Endothelial cell of umbilical vein (primary cell): ENCODE measurements at regions not wholly inside any gene's neighbourhood (a gene's known extent, or its start where the extent isn't known, plus 50 kb on each side); places are given as distances from the start of the nearest gene placed in this dataset.

Source experiments
- BruUV-seq: library from RNA; stranded (reverse); fragments of 400-500 nt; replicated peaks from 2 replicates; lab custom pipeline; 2021; lab: Mats Ljungman, UMichigan
- CTCF ChIA-PET: fragments of 300-600, 350-600 bp; sonication (Branson Sonifier 250); formaldehyde crosslinking; loops from one replicate; lab custom pipeline; 2021; ENCODE audit warnings: antibody characterized with exemption, inconsistent platforms; lab: Charles Lee
- POLR2A ChIA-PET: fragments of 300-600, 350-600 bp; sonication (Branson Sonifier 250); formaldehyde crosslinking; loops from one replicate; lab custom pipeline; 2021; ENCODE audit warnings: antibody characterized with exemption, inconsistent platforms; lab: Charles Lee
- DNase-seq: peaks from one replicate; pipeline ENCODE4 v3.0.0-alpha.2; 2011; ENCODE audit warnings: low read depth, low spot score
- FAIRE-seq: peaks from 2 replicates; lab custom pipeline; 2011; peaks lifted over from hg19 to GRCh38; lab: Jason Lieb, UNC
- H2AFZ ChIP-seq: 2 replicates; pipeline ENCODE4 v1.6.0; 2012; ENCODE audit warnings: low read depth, low read length, control low read depth, inconsistent platforms
- H3K27ac ChIP-seq: 2 replicates; pipeline ENCODE4 v1.5.1; 2011; ENCODE audit warnings: low read depth, mild to moderate bottlenecking, control low read depth, low read length, moderate library complexity; ENCODE audit not compliant: insufficient read depth
- H3K27me3 ChIP-seq, 2 experiments: 2 replicates each; pipeline versions ENCODE4 v1.6.0 to v1.6.1; 2011; ENCODE audit warnings: low read length in 2 of 2, mixed read lengths in 1 of 2; ENCODE audit not compliant: control insufficient read depth in 2 of 2, insufficient read depth in 2 of 2
- H3K36me3 ChIP-seq, 2 experiments: 2 replicates in 1 of 2; 3 replicates in 1 of 2; pipeline ENCODE4 v1.5.1; 2011; ENCODE audit warnings: low read length in 2 of 2, mild to moderate bottlenecking in 1 of 2, moderate library complexity in 1 of 2; ENCODE audit not compliant: control insufficient read depth in 2 of 2, insufficient read depth in 2 of 2; ENCODE audit errors: extremely low read depth in 1 of 2
- H3K4me1 ChIP-seq: 3 replicates; pipeline ENCODE4 v1.5.1; 2011; ENCODE audit warnings: mild to moderate bottlenecking, low read length; ENCODE audit not compliant: control insufficient read depth, insufficient read depth; ENCODE audit errors: extremely low read depth
- H3K4me2 ChIP-seq: 2 replicates; pipeline ENCODE4 v1.6.1; 2011; ENCODE audit warnings: low read length, control low read depth, mixed read lengths; ENCODE audit not compliant: insufficient read depth
- H3K4me3 ChIP-seq, 3 experiments: fragments of 200-600 bp in 1 of 3; sonication (generic), shearing (Covaris generic) in 1 of 3; replicated peaks in 1 of 3; 2 replicates each; pipeline ENCODE4 v1.5.1; 2011 to 2016; ENCODE audit warnings: control low read depth in 3 of 3, low read length in 3 of 3, mild to moderate bottlenecking in 2 of 3, inconsistent platforms in 1 of 3, low read depth in 1 of 3, moderate library complexity in 1 of 3; ENCODE audit not compliant: insufficient read depth in 1 of 3
- H3K79me2 ChIP-seq: 2 replicates; pipeline ENCODE4 v1.6.0; 2012; ENCODE audit warnings: low read length, inconsistent platforms; ENCODE audit not compliant: control insufficient read depth, insufficient read depth
- H3K9ac ChIP-seq: replicated peaks from 2 replicates; pipeline ENCODE3; 2011; ENCODE audit warnings: low read length, control low read depth; ENCODE audit not compliant: insufficient read depth; ENCODE audit errors: extremely low read depth
- H3K9me1 ChIP-seq: replicated peaks from 3 replicates; pipeline ENCODE4 v1.6.0; 2011; ENCODE audit warnings: mild to moderate bottlenecking, low read length; ENCODE audit not compliant: control insufficient read depth, insufficient read depth; ENCODE audit errors: extremely low read depth
- H3K9me3 ChIP-seq: replicated peaks from 2 replicates; pipeline ENCODE4 v1.5.1; 2012; ENCODE audit warnings: low read length, inconsistent platforms; ENCODE audit not compliant: control insufficient read depth, insufficient read depth
- H4K20me1 ChIP-seq: replicated peaks from 2 replicates; pipeline ENCODE3; 2011; ENCODE audit warnings: mild to moderate bottlenecking, low read length; ENCODE audit not compliant: control insufficient read depth, insufficient read depth; ENCODE audit errors: extremely low read depth
- EZH2 ChIP-seq: IDR thresholded peaks from 2 replicates; pipeline ENCODE4 v1.6.1; 2012; ENCODE audit warnings: borderline replicate concordance, low read depth, mild to moderate bottlenecking, moderate library complexity, low read length, inconsistent platforms; ENCODE audit not compliant: severe bottlenecking
- FOS ChIP-seq: IDR thresholded peaks from 2 replicates; pipeline ENCODE4 v1.6.1; 2011; ENCODE audit warnings: mild to moderate bottlenecking, low read length, moderate library complexity, borderline replicate concordance; ENCODE audit not compliant: insufficient read depth
- GATA2 ChIP-seq: IDR thresholded peaks from 2 replicates; pipeline ENCODE4 v1.7.0; 2011; ENCODE audit warnings: low read depth, mild to moderate bottlenecking, moderate library complexity, mixed read lengths, low read length; ENCODE audit not compliant: insufficient read length, insufficient read depth
- JUN ChIP-seq: IDR thresholded peaks from 2 replicates; pipeline ENCODE4 v1.6.1; 2011; ENCODE audit warnings: borderline replicate concordance, low read depth; ENCODE audit not compliant: insufficient read length, insufficient read depth
- MYC ChIP-seq: IDR thresholded peaks from one replicate; pipeline ENCODE4 v1.6.1; 2011; ENCODE audit warnings: mild to moderate bottlenecking, low read depth, low read length
- POLR2A ChIP-seq: IDR thresholded peaks from 2 replicates; pipeline ENCODE4 v1.6.1; 2012; ENCODE audit warnings: low read depth, mild to moderate bottlenecking, control low read depth, low read length
- POLR2AphosphoS5 ChIP-seq: IDR thresholded peaks from 2 replicates; pipeline ENCODE4 v1.6.1; 2012; ENCODE audit warnings: low read depth, mild to moderate bottlenecking, control low read depth, low read length, moderate library complexity; ENCODE audit not compliant: insufficient read depth
- dilution Hi-C: fragments of 300-500 bp; cut with MboI; formaldehyde crosslinking; loops from one replicate; pipeline ENCODE4 v1.15.0; 2019; ENCODE audit warnings: low sequenced_read_pairs; ENCODE audit not compliant: extremely low pct_ligation_motif_present
- intact Hi-C: fragments of 100-400 bp; cut with micrococcal nuclease; formaldehyde crosslinking; loops from one replicate; pipeline ENCODE4 v1.10.0; 2022
- TF ChIP-seq, protein P1 (sequence below), 2 donors: IDR thresholded peaks; 1 replicate in 1 of 2; 2 replicates in 1 of 2; pipeline ENCODE4 v1.5.1; 2011; ENCODE audit warnings: low read length in 2 of 2, mild to moderate bottlenecking in 2 of 2, moderate library complexity in 2 of 2, control low read depth in 1 of 2, inconsistent platforms in 1 of 2, low read depth in 1 of 2; ENCODE audit not compliant: insufficient read depth in 1 of 2; ENCODE audit errors: extremely low read depth in 1 of 2
- TF ChIP-seq, protein P2 (sequence below): IDR thresholded peaks from 2 replicates; pipeline ENCODE4 v1.6.1; 2011; ENCODE audit not compliant: insufficient read depth, insufficient read length

DNA sequence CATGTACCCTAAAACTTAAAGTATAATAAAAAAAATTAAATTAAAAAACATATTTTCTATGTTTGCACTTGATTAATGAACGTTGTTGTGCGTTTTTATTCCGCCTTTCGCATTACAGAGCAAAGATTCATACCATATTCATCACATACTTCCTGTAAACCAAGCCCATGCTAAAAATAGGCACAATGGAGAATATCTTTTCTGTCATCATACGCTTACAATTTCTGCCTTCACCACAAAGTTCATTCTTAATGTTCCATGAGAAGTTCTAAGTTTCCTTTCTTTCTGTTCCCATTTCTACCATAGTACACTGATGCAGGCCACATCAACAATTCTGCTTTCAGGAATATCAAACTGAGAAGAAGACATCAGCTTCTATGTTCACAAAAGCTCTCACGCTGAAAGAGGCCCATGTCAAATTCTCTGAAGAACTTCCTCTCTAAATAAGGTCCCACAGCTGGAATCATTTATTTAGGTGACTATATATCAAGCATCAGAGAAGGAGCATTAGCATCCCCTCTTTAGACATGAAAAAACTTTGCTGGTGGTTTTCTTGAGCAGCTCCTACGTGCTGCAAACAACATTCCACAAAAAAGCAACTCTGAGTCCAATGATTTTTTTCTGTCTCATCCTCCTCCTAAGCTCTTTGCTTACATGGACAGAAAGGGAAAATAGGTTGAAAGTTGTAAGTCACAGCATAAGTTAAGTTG is 456.4 kb downstream of the CDH10 start:
- DNase-seq: no peak
- Histone ChIP-seq H3K79me2 (no peaks in the 10 kb centered on the region), H4K20me1 (no peaks in the 10 kb centered on the region), H3K4me3 (no peak overlapping the region), H3K27me3 (no peaks in the 10 kb centered on the region), H3K4me2 (no peak overlapping the region), H2AFZ (no peak overlapping the region), H3K27ac (no peak overlapping the region), H3K9me3 (peaks cover 1% of the 10 kb centered on the region), H3K4me1 (no peaks in the 10 kb centered on the region), H3K9me1 (no peaks in the 10 kb centered on the region), H3K9ac (no peak overlapping the region), H3K36me3 (no peaks in the 10 kb centered on the region)
- intact Hi-C loops: no loop called here
- no TSS peak for BruUV-seq
- ChIA-PET POLR2A (no interaction called here), CTCF (no interaction called here)
- no peak for FAIRE-seq
- dilution Hi-C loops: no loop called here
- no peak for TF ChIP-seq FOS
- TF ChIP-seq JUN: no peak
- no peak for TF ChIP-seq GATA2
- no peak for TF ChIP-seq MYC
- TF ChIP-seq POLR2AphosphoS5: no peak
- no peak for TF ChIP-seq POLR2A
- TF ChIP-seq, protein P1, sequence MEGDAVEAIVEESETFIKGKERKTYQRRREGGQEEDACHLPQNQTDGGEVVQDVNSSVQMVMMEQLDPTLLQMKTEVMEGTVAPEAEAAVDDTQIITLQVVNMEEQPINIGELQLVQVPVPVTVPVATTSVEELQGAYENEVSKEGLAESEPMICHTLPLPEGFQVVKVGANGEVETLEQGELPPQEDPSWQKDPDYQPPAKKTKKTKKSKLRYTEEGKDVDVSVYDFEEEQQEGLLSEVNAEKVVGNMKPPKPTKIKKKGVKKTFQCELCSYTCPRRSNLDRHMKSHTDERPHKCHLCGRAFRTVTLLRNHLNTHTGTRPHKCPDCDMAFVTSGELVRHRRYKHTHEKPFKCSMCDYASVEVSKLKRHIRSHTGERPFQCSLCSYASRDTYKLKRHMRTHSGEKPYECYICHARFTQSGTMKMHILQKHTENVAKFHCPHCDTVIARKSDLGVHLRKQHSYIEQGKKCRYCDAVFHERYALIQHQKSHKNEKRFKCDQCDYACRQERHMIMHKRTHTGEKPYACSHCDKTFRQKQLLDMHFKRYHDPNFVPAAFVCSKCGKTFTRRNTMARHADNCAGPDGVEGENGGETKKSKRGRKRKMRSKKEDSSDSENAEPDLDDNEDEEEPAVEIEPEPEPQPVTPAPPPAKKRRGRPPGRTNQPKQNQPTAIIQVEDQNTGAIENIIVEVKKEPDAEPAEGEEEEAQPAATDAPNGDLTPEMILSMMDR (IDR thresholded peaks at IDR 0.05; ENCODE audit: extremely low read depth in 1 of 2, insufficient read depth in 1 of 2, low read depth in 1 of 2, low read length in 2 of 2): no peak
- TF ChIP-seq, protein P2, sequence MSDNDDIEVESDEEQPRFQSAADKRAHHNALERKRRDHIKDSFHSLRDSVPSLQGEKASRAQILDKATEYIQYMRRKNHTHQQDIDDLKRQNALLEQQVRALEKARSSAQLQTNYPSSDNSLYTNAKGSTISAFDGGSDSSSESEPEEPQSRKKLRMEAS: no peak
- TF ChIP-seq EZH2: no peak
